IMR-90 (cell line): ENCODE measurements at regions not wholly inside any gene's neighbourhood (a gene's known extent, or its start where the extent isn't known, plus 50 kb on each side); places are given as distances from the start of the nearest gene placed in this dataset.

ENCODE experiments used
- ATAC-seq: fragments of 200-7000 bp; cut with Tn5 transposase; 2 replicates; pipeline ENCODE4 v1.9.1; 2020; ENCODE audit warnings: low read depth, mild to moderate bottlenecking, moderate library complexity
- BruUV-seq: library from RNA; stranded (reverse); fragments of 400-500 nt; replicated peaks from 2 replicates; lab custom pipeline; 2021; lab: Mats Ljungman, UMichigan
- CTCF ChIA-PET: fragments of 300-600 bp; formaldehyde crosslinking; extraction: SDS; loops from one replicate; lab custom pipeline; 2021; ENCODE audit warnings: antibody characterized with exemption; lab: Yijun Ruan, JAX
- POLR2A ChIA-PET: fragments of 300-600 bp; sonication (Branson Sonifier 250); formaldehyde crosslinking; loops from one replicate; lab custom pipeline; 2022; ENCODE audit warnings: antibody characterized with exemption; ENCODE audit not compliant: unreplicated experiment; lab: Charles Lee
- DNase-seq: peaks from one replicate; pipeline ENCODE4 v3.0.0; 2013
- H2AFZ ChIP-seq: replicated peaks from 2 replicates; pipeline ENCODE3; 2013; ENCODE audit warnings: low read length, mild to moderate bottlenecking; ENCODE audit not compliant: poor library complexity
- H2AK5ac ChIP-seq: 2 replicates; pipeline ENCODE4 v1.6.1; 2013; ENCODE audit warnings: low read depth, low read length, inconsistent platforms
- H2AK9ac ChIP-seq: replicated peaks from 2 replicates; pipeline ENCODE3; 2013; ENCODE audit warnings: mild to moderate bottlenecking, low read depth, low read length, moderate library complexity; ENCODE audit not compliant: poor library complexity
- H2BK120ac ChIP-seq: 2 replicates; pipeline ENCODE4 v1.6.1; 2013; ENCODE audit warnings: low read depth, low read length, inconsistent platforms
- H2BK15ac ChIP-seq: 3 replicates; pipeline ENCODE4 v1.6.1; 2013; ENCODE audit warnings: low read depth, low read length, inconsistent platforms
- H2BK20ac ChIP-seq: 2 replicates; pipeline ENCODE4 v1.6.1; 2013; ENCODE audit warnings: low read depth, mild to moderate bottlenecking, inconsistent platforms, low read length, moderate library complexity
- H2BK5ac ChIP-seq: 2 replicates; pipeline ENCODE4 v1.6.1; 2013; ENCODE audit warnings: mild to moderate bottlenecking, low read depth, low read length, inconsistent platforms; ENCODE audit not compliant: poor library complexity, severe bottlenecking
- H3K14ac ChIP-seq: replicated peaks from 2 replicates; pipeline ENCODE4 v1.6.1; 2013; ENCODE audit warnings: low read depth, low read length, inconsistent platforms
- H3K18ac ChIP-seq: 2 replicates; pipeline ENCODE4 v1.6.1; 2013; ENCODE audit warnings: low read depth, low read length, control low read depth
- H3K23ac ChIP-seq: 2 replicates; pipeline ENCODE4 v1.6.1; 2013; ENCODE audit warnings: low read depth, low read length, inconsistent platforms
- H3K27ac ChIP-seq: 2 replicates; pipeline ENCODE4 v1.5.1; 2013; ENCODE audit warnings: mild to moderate bottlenecking, control low read depth, low read length; ENCODE audit not compliant: insufficient read depth
- H3K27me3 ChIP-seq: 2 replicates; pipeline ENCODE4 v1.6.1; 2013; ENCODE audit warnings: low read length; ENCODE audit not compliant: control insufficient read depth, insufficient read depth
- H3K36me3 ChIP-seq: 2 replicates; pipeline ENCODE4 v1.6.1; 2013; ENCODE audit warnings: low read length, mixed read lengths; ENCODE audit not compliant: control insufficient read depth, insufficient read depth
- H3K4ac ChIP-seq: 2 replicates; pipeline ENCODE4 v1.6.1; 2013; ENCODE audit warnings: low read depth, low read length, inconsistent platforms
- H3K4me1 ChIP-seq: 2 replicates; pipeline ENCODE4 v1.6.1; 2013; ENCODE audit warnings: low read length, mixed read lengths; ENCODE audit not compliant: control insufficient read depth, insufficient read depth
- H3K4me2 ChIP-seq: 2 replicates; pipeline ENCODE4 v1.6.1; 2013; ENCODE audit warnings: low read depth, mild to moderate bottlenecking, control low read depth, low read length, moderate library complexity
- H3K4me3 ChIP-seq: 2 replicates; pipeline ENCODE4 v1.5.1; 2013; ENCODE audit warnings: low read depth, mild to moderate bottlenecking, control low read depth, low read length, moderate library complexity; ENCODE audit not compliant: insufficient read depth
- H3K56ac ChIP-seq: 2 replicates; pipeline ENCODE4 v1.6.1; 2013; ENCODE audit warnings: low read length, inconsistent platforms; ENCODE audit not compliant: insufficient read depth; ENCODE audit errors: extremely low read depth
- H3K79me1 ChIP-seq, 2 experiments: 2 replicates each; pipeline ENCODE4 v1.6.1; 2013; ENCODE audit warnings: low read length in 2 of 2, inconsistent platforms in 1 of 2, low read depth in 1 of 2
- H3K9ac ChIP-seq: 2 replicates; pipeline ENCODE4 v1.6.1; 2013; ENCODE audit warnings: low read depth, low read length, control low read depth
- H3K9me1 ChIP-seq: 2 replicates; pipeline ENCODE4 v1.6.1; 2013; ENCODE audit warnings: low read length, inconsistent platforms; ENCODE audit not compliant: insufficient read depth
- H3K9me3 ChIP-seq: 2 replicates; pipeline ENCODE4 v1.6.1; 2013; ENCODE audit warnings: low read length; ENCODE audit not compliant: control insufficient read depth, insufficient read depth
- H4K20me1 ChIP-seq: 2 replicates; pipeline ENCODE4 v1.6.1; 2013; ENCODE audit warnings: low read length, inconsistent platforms; ENCODE audit not compliant: insufficient read depth
- H4K5ac ChIP-seq: 2 replicates; pipeline ENCODE4 v1.6.1; 2013; ENCODE audit warnings: mild to moderate bottlenecking, low read depth, low read length, control low read depth
- H4K8ac ChIP-seq, 2 experiments: 2 replicates each; pipeline ENCODE4 v1.6.1; 2013; ENCODE audit warnings: low read depth in 2 of 2, low read length in 2 of 2, control low read depth in 1 of 2, inconsistent platforms in 1 of 2
- H4K91ac ChIP-seq: 2 replicates; pipeline ENCODE4 v1.6.1; 2013; ENCODE audit warnings: low read depth, low read length, inconsistent platforms; ENCODE audit not compliant: insufficient read depth
- BHLHE40 ChIP-seq: fragments of 150-350 bp; IDR thresholded peaks from 2 replicates; pipeline ENCODE4 v1.6.1; 2016; ENCODE audit warnings: mild to moderate bottlenecking, low read depth, low read length
- CHD1 ChIP-seq: IDR thresholded peaks from 2 replicates; pipeline ENCODE4 v1.6.1; 2012; ENCODE audit warnings: low read depth, low read length, improper control_type of control experiment
- CTCF ChIP-seq: conservative IDR thresholded peaks from 2 replicates; pipeline ENCODE4 v1.5.1; 2012; ENCODE audit warnings: mild to moderate bottlenecking, low read depth, low read length, improper control_type of control experiment
- FOS ChIP-seq: fragments of 150-350 bp; IDR thresholded peaks from 2 replicates; pipeline ENCODE4 v1.6.1; 2016; ENCODE audit warnings: low read depth, low read length
- MAFK ChIP-seq: IDR thresholded peaks from 2 replicates; pipeline ENCODE4 v1.6.1; 2012; ENCODE audit warnings: low read depth, low read length, improper control_type of control experiment
- MAZ ChIP-seq: IDR thresholded peaks from 2 replicates; pipeline ENCODE4 v1.6.1; 2012; ENCODE audit warnings: low read depth, mild to moderate bottlenecking, low read length, improper control_type of control experiment, moderate library complexity, borderline replicate concordance
- MXI1 ChIP-seq: IDR thresholded peaks from 2 replicates; pipeline ENCODE4 v1.6.1; 2012; ENCODE audit warnings: low read depth, mild to moderate bottlenecking, low read length, moderate library complexity, borderline replicate concordance
- NFE2L2 ChIP-seq: fragments of 150-350 bp; IDR thresholded peaks from 2 replicates; pipeline ENCODE4 v1.6.1; 2016; ENCODE audit warnings: low read depth, mild to moderate bottlenecking, low read length
- POLR2A ChIP-seq: IDR thresholded peaks from 2 replicates; pipeline ENCODE4 v1.6.1; 2012; ENCODE audit warnings: mild to moderate bottlenecking, low read depth, low read length
- RCOR1 ChIP-seq: IDR thresholded peaks from 2 replicates; pipeline ENCODE4 v1.6.1; 2012; ENCODE audit warnings: mild to moderate bottlenecking, low read length, improper control_type of control experiment; ENCODE audit not compliant: insufficient replicate concordance
- SMC3 ChIP-seq: fragments of 150-350 bp; IDR thresholded peaks from 2 replicates; pipeline ENCODE4 v1.6.1; 2016; ENCODE audit warnings: low read depth, mild to moderate bottlenecking, antibody characterized with exemption, low read length, moderate library complexity
- dilution Hi-C: fragments of 300-500 bp; cut with HindIII; formaldehyde crosslinking; loops from one replicate; pipeline ENCODE4 v1.14.3; 2018; ENCODE audit warnings: low sequenced_read_pairs; ENCODE audit not compliant: unreplicated experiment
- in situ Hi-C: fragments of 300-500 bp; cut with MboI; formaldehyde crosslinking; loops from 3 replicates; pipeline ENCODE4 v1.14.3; 2019; ENCODE audit warnings: low sequenced_read_pairs, inconsistent platforms, mixed read lengths
- intact Hi-C: fragments of 100-400 bp; cut with micrococcal nuclease; formaldehyde crosslinking; loops from 2 replicates; pipeline ENCODE4 v1.10.0; 2022

- in situ Hi-C loops, result no loop called here
- H3K4me3 ChIP-seq, result no peak overlapping the region
- CTCF ChIA-PET, result no interaction called here
Observed at GRCh38 chr13:72469906-72470305, 257.5 kb downstream of the MZT1 start.

More at GRCh38 chr13:72469906-72470305, 257.5 kb downstream of the MZT1 start:
- H2BK120ac ChIP-seq, result no peak overlapping the region
- no peak overlapping the region for H2BK15ac ChIP-seq
- H2AK5ac ChIP-seq, result no peak overlapping the region
- no peaks in the 10 kb centered on the region for H3K9me1 ChIP-seq
- dilution Hi-C loops, result no loop called here
- POLR2A ChIA-PET, result no interaction called here
- H3K14ac ChIP-seq, result no peak overlapping the region
- TF ChIP-seq MAFK (no peak), CHD1 (no peak), CTCF (no peak), FOS (no peak), MAZ (no peak), BHLHE40 (no peak), POLR2A (no peak), SMC3 (no peak), RCOR1 (no peak), NFE2L2 (no peak), MXI1 (no peak)
- no peaks in the 10 kb centered on the region for H3K9me3 ChIP-seq
- H2BK5ac ChIP-seq, result no peak overlapping the region
- no peak overlapping the region for H2BK20ac ChIP-seq
- H4K20me1 ChIP-seq, result no peaks in the 10 kb centered on the region
- intact Hi-C loops, result no loop called here
- H3K23ac ChIP-seq, result no peak overlapping the region
- H4K5ac ChIP-seq, result no peak overlapping the region
- no peaks in the 10 kb centered on the region for H3K27me3 ChIP-seq
- H3K27ac ChIP-seq, result no peak overlapping the region
- no peak overlapping the region for H2AK9ac ChIP-seq
- no TSS peak for BruUV-seq
- no peak overlapping the region for H4K8ac ChIP-seq
- no peak overlapping the region for H2AFZ ChIP-seq
- H3K9ac ChIP-seq, result no peak overlapping the region
- H3K36me3 ChIP-seq, result no peaks in the 10 kb centered on the region
- no peak overlapping the region for H3K4ac ChIP-seq
- no peak for ATAC-seq
- H3K4me1 ChIP-seq, result no peaks in the 10 kb centered on the region
- no peak overlapping the region for H3K56ac ChIP-seq
- H3K18ac ChIP-seq, result no peak overlapping the region
- H3K4me2 ChIP-seq, result no peak overlapping the region
- no peak for DNase-seq
- H4K91ac ChIP-seq, result no peak overlapping the region
- H3K79me1 ChIP-seq, result no peaks in the 10 kb centered on the region
